HepG2 (cell line): ENCODE measurements at regions not wholly inside any gene's neighbourhood (a gene's known extent, or its start where the extent isn't known, plus 50 kb on each side); places are given as distances from the start of the nearest gene placed in this dataset.

Experiments
- ATAC-seq: fragments of 200-7000 bp; cut with Tn5 transposase; 3 replicates; pipeline ENCODE4 v1.9.1; 2020; ENCODE audit warnings: mild to moderate bottlenecking, moderate library complexity
- BruUV-seq: library from RNA; stranded (reverse); fragments of 400-500 nt; replicated peaks from 2 replicates; lab custom pipeline; 2021; lab: Mats Ljungman, UMichigan
- CTCF ChIA-PET: fragments of 300-600 bp; formaldehyde crosslinking; extraction: SDS; loops from one replicate; lab custom pipeline; 2021; ENCODE audit warnings: low total read pairs, inconsistent platforms, low intra/inter-chr PET ratio; lab: Yijun Ruan, JAX
- POLR2A ChIA-PET: fragments of 350-600 bp; sonication (Branson Sonifier 250); formaldehyde crosslinking; loops from one replicate; lab custom pipeline; 2020; ENCODE audit warnings: antibody characterized with exemption, inconsistent platforms; lab: Yijun Ruan, JAX
- DNase-seq: peaks from one replicate; pipeline ENCODE4 v3.0.0-alpha.2; 2015; ENCODE audit warnings: low spot score
- FAIRE-seq: peaks from 3 replicates; lab custom pipeline; 2011; peaks lifted over from hg19 to GRCh38; lab: Jason Lieb, UNC
- H2AFZ ChIP-seq: one replicate; pipeline ENCODE4 v1.6.1; 2011; ENCODE audit warnings: low read length, inconsistent platforms
- H3K27ac ChIP-seq: fragments of 300-600 bp; 3 replicates; pipeline ENCODE4 v1.8.0; 2011; ENCODE audit warnings: mixed run types, mild to moderate bottlenecking, mixed read lengths, low read length, inconsistent platforms; ENCODE audit not compliant: insufficient read depth; ENCODE audit errors: extremely low read length
- H3K27me3 ChIP-seq, 2 experiments: fragments of 200-600 bp in 1 of 2; 2 replicates in 1 of 2; 3 replicates in 1 of 2; pipeline versions ENCODE4 v1.6.0 to v1.8.0; 2011; ENCODE audit warnings: low read length in 2 of 2, mild to moderate bottlenecking in 2 of 2, moderate library complexity in 2 of 2, inconsistent platforms in 1 of 2; ENCODE audit not compliant: insufficient read depth in 2 of 2, control insufficient read depth in 1 of 2
- H3K36me3 ChIP-seq, 2 experiments: fragments of 200-600 bp in 1 of 2; replicated peaks in 1 of 2; 2 replicates in 1 of 2; 3 replicates in 1 of 2; pipeline versions ENCODE4 v1.5.1 to v1.8.0; 2011; ENCODE audit warnings: low read length in 2 of 2, inconsistent platforms in 1 of 2; ENCODE audit not compliant: insufficient read depth in 2 of 2, control insufficient read depth in 1 of 2
- H3K4me1 ChIP-seq: 2 replicates; pipeline ENCODE4 v1.5.1; 2012; ENCODE audit warnings: low read length, inconsistent platforms; ENCODE audit not compliant: insufficient read depth
- H3K4me2 ChIP-seq: 2 replicates; pipeline ENCODE4 v1.6.0; 2011; ENCODE audit warnings: low read depth, low read length, inconsistent platforms
- H3K4me3 ChIP-seq, 3 experiments: fragments of 200-600 bp in 1 of 3; sonication (generic), shearing (Covaris generic) in 1 of 3; replicated peaks in 1 of 3; 2 replicates each; pipeline ENCODE4 v1.5.1; 2011 to 2016; ENCODE audit warnings: low read length in 3 of 3, inconsistent platforms in 2 of 3, low read depth in 2 of 3, mild to moderate bottlenecking in 2 of 3, control low read depth in 1 of 3, mixed read lengths in 1 of 3; ENCODE audit not compliant: insufficient read depth in 1 of 3
- H3K79me2 ChIP-seq: one replicate; pipeline ENCODE4 v1.6.1; 2011; ENCODE audit warnings: low read length, inconsistent platforms; ENCODE audit not compliant: insufficient read depth
- H3K9ac ChIP-seq: 2 replicates; pipeline ENCODE4 v1.6.0; 2011; ENCODE audit warnings: mild to moderate bottlenecking, low read depth, low read length, inconsistent platforms; ENCODE audit not compliant: insufficient read depth
- H3K9me3 ChIP-seq: 2 replicates; pipeline ENCODE4 v1.5.1; 2012; ENCODE audit warnings: mild to moderate bottlenecking, low read length
- H4K20me1 ChIP-seq: 2 replicates; pipeline ENCODE4 v1.6.0; 2011; ENCODE audit warnings: inconsistent platforms, mild to moderate bottlenecking, low read length, moderate library complexity; ENCODE audit not compliant: insufficient read depth
- NBN ChIP-seq: fragments of 450-650 bp; conservative IDR thresholded peaks from 2 replicates; pipeline ENCODE4 v1.6.1; 2017
- ZNF44 ChIP-seq: sonication (generic); formaldehyde crosslinking; IDR thresholded peaks from 2 replicates; pipeline ENCODE4 v1.5.1; 2020; ENCODE audit warnings: mild to moderate bottlenecking, missing genetic modification reagents
- ZNF484 ChIP-seq: sonication (generic); formaldehyde crosslinking; IDR thresholded peaks from 2 replicates; pipeline ENCODE4 v1.5.1; 2020; ENCODE audit warnings: mild to moderate bottlenecking, low read depth, missing genetic modification reagents, borderline replicate concordance
- ZNF629 ChIP-seq: sonication (generic); formaldehyde crosslinking; conservative IDR thresholded peaks from 2 replicates; pipeline ENCODE4 v1.5.0; 2020; ENCODE audit warnings: missing genetic modification reagents
- WGBS: methylation state at CpG from one replicate; pipeline ENCODE4 v1.1.6; 2017; ENCODE audit warnings: low lambda C conversion rate; 5-methylcytosine and 5-hydroxymethylcytosine counted together
- in situ Hi-C: cut with HindIII; loops from 2 replicates; pipeline ENCODE4 v1.10.0; 2017; ENCODE audit warnings: low pct_unique_long_range_greater_than_20kb; ENCODE audit not compliant: extremely low pct_ligation_motif_present
- intact Hi-C: fragments of 100-400 bp; cut with micrococcal nuclease; formaldehyde crosslinking; loops from one replicate; pipeline ENCODE4 v1.10.0; 2022; ENCODE audit not compliant: unreplicated experiment
- TF ChIP-seq, protein P1 (sequence below): sonication (generic); formaldehyde crosslinking; IDR thresholded peaks from 2 replicates; pipeline ENCODE4 v1.9.0; 2021; ENCODE audit warnings: mild to moderate bottlenecking, missing genetic modification reagents

DNA sequence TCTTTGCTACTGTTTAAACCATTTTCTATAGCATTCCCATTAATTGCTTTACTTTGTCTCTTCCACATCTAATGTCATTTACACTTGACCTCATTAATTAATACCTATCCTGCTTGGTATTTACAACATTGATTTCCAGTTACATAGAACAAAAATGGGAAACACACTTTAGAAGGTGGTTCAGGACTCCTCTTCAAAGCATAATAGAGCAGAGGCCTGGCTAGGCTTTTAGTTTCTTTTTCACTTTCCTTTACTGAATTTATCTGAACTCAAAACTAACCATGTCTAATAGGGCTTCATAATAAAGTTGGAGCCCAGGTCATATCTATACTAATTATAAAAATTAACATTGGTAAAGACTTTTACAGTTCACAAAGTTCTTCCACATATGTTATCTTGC lies 648.0 kb upstream of the KIRREL3 start (continued):
- TF ChIP-seq, protein P1, sequence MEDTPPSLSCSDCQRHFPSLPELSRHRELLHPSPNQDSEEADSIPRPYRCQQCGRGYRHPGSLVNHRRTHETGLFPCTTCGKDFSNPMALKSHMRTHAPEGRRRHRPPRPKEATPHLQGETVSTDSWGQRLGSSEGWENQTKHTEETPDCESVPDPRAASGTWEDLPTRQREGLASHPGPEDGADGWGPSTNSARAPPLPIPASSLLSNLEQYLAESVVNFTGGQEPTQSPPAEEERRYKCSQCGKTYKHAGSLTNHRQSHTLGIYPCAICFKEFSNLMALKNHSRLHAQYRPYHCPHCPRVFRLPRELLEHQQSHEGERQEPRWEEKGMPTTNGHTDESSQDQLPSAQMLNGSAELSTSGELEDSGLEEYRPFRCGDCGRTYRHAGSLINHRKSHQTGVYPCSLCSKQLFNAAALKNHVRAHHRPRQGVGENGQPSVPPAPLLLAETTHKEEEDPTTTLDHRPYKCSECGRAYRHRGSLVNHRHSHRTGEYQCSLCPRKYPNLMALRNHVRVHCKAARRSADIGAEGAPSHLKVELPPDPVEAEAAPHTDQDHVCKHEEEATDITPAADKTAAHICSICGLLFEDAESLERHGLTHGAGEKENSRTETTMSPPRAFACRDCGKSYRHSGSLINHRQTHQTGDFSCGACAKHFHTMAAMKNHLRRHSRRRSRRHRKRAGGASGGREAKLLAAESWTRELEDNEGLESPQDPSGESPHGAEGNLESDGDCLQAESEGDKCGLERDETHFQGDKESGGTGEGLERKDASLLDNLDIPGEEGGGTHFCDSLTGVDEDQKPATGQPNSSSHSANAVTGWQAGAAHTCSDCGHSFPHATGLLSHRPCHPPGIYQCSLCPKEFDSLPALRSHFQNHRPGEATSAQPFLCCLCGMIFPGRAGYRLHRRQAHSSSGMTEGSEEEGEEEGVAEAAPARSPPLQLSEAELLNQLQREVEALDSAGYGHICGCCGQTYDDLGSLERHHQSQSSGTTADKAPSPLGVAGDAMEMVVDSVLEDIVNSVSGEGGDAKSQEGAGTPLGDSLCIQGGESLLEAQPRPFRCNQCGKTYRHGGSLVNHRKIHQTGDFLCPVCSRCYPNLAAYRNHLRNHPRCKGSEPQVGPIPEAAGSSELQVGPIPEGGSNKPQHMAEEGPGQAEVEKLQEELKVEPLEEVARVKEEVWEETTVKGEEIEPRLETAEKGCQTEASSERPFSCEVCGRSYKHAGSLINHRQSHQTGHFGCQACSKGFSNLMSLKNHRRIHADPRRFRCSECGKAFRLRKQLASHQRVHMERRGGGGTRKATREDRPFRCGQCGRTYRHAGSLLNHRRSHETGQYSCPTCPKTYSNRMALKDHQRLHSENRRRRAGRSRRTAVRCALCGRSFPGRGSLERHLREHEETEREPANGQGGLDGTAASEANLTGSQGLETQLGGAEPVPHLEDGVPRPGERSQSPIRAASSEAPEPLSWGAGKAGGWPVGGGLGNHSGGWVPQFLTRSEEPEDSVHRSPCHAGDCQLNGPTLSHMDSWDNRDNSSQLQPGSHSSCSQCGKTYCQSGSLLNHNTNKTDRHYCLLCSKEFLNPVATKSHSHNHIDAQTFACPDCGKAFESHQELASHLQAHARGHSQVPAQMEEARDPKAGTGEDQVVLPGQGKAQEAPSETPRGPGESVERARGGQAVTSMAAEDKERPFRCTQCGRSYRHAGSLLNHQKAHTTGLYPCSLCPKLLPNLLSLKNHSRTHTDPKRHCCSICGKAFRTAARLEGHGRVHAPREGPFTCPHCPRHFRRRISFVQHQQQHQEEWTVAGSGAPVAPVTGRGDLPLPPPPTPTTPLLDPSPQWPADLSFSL (CRISPR knock-in tag), result no peak

DNA sequence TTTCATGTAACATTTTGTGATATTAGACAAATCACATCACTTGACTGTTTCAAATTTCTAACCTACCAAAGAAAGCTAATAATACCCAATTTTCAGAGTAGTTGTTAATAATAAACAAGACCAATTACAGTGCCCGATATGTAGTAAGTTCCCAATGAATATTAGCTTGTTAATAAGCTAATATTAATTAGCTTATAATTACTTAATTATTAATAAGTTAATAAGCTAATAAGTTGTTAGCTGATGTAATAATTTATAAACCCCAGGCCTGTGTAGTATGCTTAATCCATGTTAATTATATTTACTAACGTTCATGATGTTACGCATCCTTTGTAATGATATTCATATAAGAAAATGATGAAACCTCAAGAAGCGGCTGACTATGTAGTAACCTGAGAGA lies 643.8 kb upstream of the KIRREL3 start:
- Histone ChIP-seq H3K27me3 (no peaks in the 10 kb centered on the region), H4K20me1 (no peaks in the 10 kb centered on the region), H3K4me2 (no peak overlapping the region), H3K4me3 (no peak overlapping the region), H3K4me1 (no peaks in the 10 kb centered on the region), H3K79me2 (no peaks in the 10 kb centered on the region), H3K27ac (no peak overlapping the region), H3K9ac (no peak overlapping the region), H3K36me3 (no peaks in the 10 kb centered on the region), H2AFZ (no peak overlapping the region), H3K9me3 (peaks cover 81% of the 10 kb centered on the region)
- TF ChIP-seq ZNF44 (no peak), ZNF629 (no peak), ZNF484 (CRISPR knock-in tag) (no peak), NBN (no peak)
- intact Hi-C loops (no loop called here), in situ Hi-C loops (no loop called here)
- BruUV-seq, result no TSS peak
- FAIRE-seq (no peak), DNase-seq (no peak), ATAC-seq (no peak)
- POLR2A ChIA-PET, result no interaction called here
- CTCF ChIA-PET, result no interaction called here
- WGBS, result 50% methylated on average over 4 of the region's 4 CpGs
